ENCODE measurements at regions not wholly inside any gene's neighbourhood (a gene's known extent, or its start where the extent isn't known, plus 50 kb on each side); places are given as distances from the start of the nearest gene placed in this dataset.

DNA sequence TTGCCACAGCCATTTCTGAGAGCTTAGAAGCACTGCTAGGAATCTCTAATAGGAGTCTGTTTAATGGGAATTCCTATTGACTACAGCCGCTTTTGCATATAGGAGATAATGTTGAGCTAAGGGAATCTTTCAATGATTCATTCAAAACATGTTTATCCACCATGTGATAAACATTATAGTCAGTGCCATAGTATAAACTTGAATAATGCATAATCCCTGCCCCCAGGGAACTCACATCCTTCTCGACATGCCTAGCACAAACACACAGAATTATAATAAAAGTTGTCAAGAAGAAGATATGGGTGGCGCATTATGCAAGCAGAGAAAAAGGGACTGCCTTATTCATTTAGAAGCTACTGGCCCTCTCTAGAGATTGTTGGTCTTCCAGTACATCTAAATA, 248.0 kb downstream of the DAD1 start:
- TF ChIP-seq, protein P1, sequence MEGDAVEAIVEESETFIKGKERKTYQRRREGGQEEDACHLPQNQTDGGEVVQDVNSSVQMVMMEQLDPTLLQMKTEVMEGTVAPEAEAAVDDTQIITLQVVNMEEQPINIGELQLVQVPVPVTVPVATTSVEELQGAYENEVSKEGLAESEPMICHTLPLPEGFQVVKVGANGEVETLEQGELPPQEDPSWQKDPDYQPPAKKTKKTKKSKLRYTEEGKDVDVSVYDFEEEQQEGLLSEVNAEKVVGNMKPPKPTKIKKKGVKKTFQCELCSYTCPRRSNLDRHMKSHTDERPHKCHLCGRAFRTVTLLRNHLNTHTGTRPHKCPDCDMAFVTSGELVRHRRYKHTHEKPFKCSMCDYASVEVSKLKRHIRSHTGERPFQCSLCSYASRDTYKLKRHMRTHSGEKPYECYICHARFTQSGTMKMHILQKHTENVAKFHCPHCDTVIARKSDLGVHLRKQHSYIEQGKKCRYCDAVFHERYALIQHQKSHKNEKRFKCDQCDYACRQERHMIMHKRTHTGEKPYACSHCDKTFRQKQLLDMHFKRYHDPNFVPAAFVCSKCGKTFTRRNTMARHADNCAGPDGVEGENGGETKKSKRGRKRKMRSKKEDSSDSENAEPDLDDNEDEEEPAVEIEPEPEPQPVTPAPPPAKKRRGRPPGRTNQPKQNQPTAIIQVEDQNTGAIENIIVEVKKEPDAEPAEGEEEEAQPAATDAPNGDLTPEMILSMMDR (IDR thresholded peaks at IDR 0.05; ENCODE audit: low read depth, low read length), result no peak
- H3K36me3 ChIP-seq, result no peaks in the 10 kb centered on the region
- DNase-seq, result no peak
- peaks cover 41% of the 10 kb centered on the region for H3K27me3 ChIP-seq (ENCODE audit: insufficient read depth, low read depth, severe bottlenecking)
- no peak overlapping the region for H3K4me3 ChIP-seq (ENCODE audit: low read depth, low read length)
- H3K27ac ChIP-seq, result no peak overlapping the region
- H3K9me3 ChIP-seq (ENCODE audit: severe bottlenecking), result peaks cover 12% of the 10 kb centered on the region

DNA sequence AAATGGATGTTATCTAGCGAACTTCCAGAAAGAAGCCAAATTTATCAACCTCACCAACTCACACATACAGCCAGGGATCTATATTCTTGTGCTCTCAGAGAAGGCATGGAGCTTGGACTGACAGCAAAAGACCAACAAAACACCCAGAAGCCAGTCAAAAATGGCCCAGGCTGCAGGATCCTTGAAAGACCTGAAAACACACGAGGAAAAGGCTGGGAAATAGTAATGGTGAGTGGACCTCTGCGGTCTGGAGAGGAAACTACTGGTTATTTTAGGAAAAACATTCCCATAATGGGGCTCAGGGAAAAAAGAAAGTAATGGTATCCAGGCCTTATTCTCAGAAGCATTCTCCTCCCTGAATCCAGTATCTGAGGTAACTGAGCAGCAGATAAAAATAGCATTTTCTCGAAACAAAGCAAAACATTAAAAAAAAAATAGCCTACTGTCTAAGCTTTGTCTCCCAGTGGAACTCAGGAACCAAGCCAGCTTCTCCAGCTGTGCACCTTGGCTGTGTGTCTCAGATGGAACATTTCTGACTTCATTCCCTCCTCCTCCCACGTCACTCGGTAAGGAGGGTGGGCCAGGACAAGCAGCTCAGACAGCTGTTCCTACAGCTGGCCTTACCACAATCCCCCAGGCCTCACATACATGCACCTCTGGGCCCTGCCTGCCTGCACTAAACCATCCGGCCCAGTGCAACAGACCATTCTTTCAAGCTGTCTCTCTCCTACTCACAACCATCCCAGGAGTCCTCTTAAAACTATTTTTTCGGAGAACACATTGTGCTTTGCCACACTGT, 249.9 kb downstream of the DAD1 start:
- Histone ChIP-seq H3K27me3 (ENCODE audit: insufficient read depth, low read depth, severe bottlenecking) (peaks cover 50% of the 10 kb centered on the region), H3K4me3 (ENCODE audit: low read depth, low read length) (no peak overlapping the region), H3K27ac (no peak overlapping the region), H3K9me3 (ENCODE audit: severe bottlenecking) (peaks cover 6% of the 10 kb centered on the region), H3K36me3 (no peaks in the 10 kb centered on the region)
- no peak for DNase-seq
- TF ChIP-seq, protein P1 (IDR thresholded peaks at IDR 0.05; ENCODE audit: low read depth, low read length), result no peak

DNA sequence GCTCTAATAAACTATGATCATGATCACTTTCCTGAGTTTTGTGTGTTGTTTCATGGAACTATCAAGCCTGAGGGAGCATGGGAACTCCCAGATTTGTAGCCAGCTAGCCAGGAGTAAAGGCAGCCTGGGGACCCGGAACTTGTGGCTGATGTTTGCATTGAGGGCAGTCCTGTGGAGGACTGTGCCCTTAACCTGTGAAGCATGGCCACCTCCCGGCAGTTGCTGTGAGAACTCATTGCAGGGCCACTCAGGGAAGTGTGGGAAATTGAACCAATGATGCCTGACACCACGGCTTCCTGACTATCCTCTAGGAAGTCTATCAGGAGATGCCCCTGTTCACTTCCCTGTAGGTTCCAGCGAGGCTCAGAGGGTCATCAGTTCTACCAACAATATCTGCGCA, 250.6 kb downstream of the DAD1 start:
- Histone ChIP-seq H3K27ac (no peak overlapping the region), H3K36me3 (no peaks in the 10 kb centered on the region), H3K4me3 (ENCODE audit: low read depth, low read length) (no peak overlapping the region), H3K27me3 (ENCODE audit: insufficient read depth, low read depth, severe bottlenecking) (peaks cover 52% of the 10 kb centered on the region), H3K9me3 (ENCODE audit: severe bottlenecking) (no peaks in the 10 kb centered on the region)
- DNase-seq, result no peak
- TF ChIP-seq, protein P1 (IDR thresholded peaks at IDR 0.05; ENCODE audit: low read depth, low read length), result no peak

DNA sequence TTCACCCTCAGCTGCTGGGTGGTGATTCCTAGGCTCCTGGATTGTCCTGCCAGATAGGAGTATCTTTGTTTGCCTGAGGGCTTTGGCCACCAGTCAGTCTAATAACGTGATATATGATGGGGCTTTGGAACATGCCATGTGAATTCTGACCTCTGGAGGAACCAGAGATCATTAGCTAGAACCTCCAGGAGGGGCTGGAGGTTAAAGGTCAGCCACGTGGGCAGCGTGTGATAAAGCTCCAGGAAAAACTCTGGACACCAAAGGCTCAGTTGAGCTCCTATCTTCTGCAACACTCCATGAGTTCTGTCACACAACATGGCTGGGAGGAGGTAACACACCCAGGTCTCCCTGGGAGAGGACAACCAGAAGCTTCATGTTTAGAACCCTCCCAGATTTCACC, 251.1 kb downstream of the DAD1 start:
- Histone ChIP-seq H3K36me3 (no peaks in the 10 kb centered on the region), H3K27ac (no peak overlapping the region), H3K4me3 (ENCODE audit: low read depth, low read length) (no peak overlapping the region), H3K9me3 (ENCODE audit: severe bottlenecking) (no peaks in the 10 kb centered on the region), H3K27me3 (ENCODE audit: insufficient read depth, low read depth, severe bottlenecking) (peaks cover 54% of the 10 kb centered on the region)
- no peak for DNase-seq
- TF ChIP-seq, protein P1 (IDR thresholded peaks at IDR 0.05; ENCODE audit: low read depth, low read length), result no peak

DNA sequence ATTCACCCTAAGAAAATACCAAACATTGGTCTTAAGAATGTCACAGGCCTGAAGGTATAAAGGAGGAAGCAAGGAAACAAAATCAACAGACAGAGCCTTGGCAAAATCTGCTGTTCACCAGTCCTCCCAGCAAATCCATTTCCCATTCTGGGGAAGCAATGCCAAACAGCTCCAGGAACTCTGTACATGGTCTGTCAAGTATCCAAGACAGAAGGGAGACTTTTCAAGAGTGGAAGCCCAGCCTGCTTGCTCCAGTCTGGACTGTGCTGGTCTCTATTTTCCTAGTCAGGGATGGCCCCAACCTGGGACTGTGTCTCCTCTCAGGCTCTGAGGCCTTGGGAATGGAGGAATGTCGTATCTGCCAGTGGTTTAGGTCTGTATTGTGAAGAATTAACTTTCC, 251.5 kb downstream of the DAD1 start:
- Histone ChIP-seq H3K9me3 (ENCODE audit: severe bottlenecking) (no peaks in the 10 kb centered on the region), H3K4me3 (ENCODE audit: low read depth, low read length) (no peak overlapping the region), H3K27ac (no peak overlapping the region), H3K36me3 (no peaks in the 10 kb centered on the region), H3K27me3 (ENCODE audit: insufficient read depth, low read depth, severe bottlenecking) (peaks cover 58% of the 10 kb centered on the region)
- DNase-seq, result no peak
- TF ChIP-seq, protein P1 (IDR thresholded peaks at IDR 0.05; ENCODE audit: low read depth, low read length), result no peak

DNA sequence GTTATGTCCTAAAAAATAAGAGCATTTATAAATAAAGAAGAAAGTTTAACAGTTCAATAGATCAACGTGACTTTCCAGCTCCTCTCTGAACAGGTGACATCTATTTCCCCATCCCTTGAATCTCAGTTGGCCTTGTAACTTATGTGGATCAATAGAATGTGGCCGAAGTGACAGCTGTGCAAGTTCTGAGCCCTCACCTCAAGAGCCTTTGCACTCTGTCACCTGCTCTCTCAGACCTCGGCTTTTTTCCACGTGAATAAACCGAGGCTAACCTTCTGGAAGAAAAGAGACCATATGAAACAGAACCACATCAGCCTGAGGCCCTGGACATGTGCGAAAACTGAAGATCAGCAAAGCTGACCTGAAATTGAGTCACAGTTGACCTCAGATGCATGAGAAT, 253.0 kb downstream of the DAD1 start:
- Histone ChIP-seq H3K27me3 (ENCODE audit: insufficient read depth, low read depth, severe bottlenecking) (peaks cover 63% of the 10 kb centered on the region), H3K4me3 (ENCODE audit: low read depth, low read length) (no peak overlapping the region), H3K36me3 (no peaks in the 10 kb centered on the region), H3K9me3 (ENCODE audit: severe bottlenecking) (no peaks in the 10 kb centered on the region), H3K27ac (no peak overlapping the region)
- DNase-seq, result no peak
- TF ChIP-seq, protein P1 (IDR thresholded peaks at IDR 0.05; ENCODE audit: low read depth, low read length), result no peak
